Skeletal muscle cell (primary cell): ENCODE measurements at regions not wholly inside any gene's neighbourhood (a gene's known extent, or its start where the extent isn't known, plus 50 kb on each side); places are given as distances from the start of the nearest gene placed in this dataset.
"Not testable (repeated sequence)": the region's sequence is repeated elsewhere in the genome, so short reads cannot be mapped to it uniquely, and the experiment has no call there.

Experiments used
- DNase-seq: peaks from one replicate; pipeline ENCODE4 v3.0.0-alpha.2; 2010; ENCODE audit warnings: low read depth
- H3K4me3 ChIP-seq: 2 replicates; pipeline ENCODE4 v1.5.1; 2011; ENCODE audit warnings: low read depth, mild to moderate bottlenecking, control low read depth, low read length, moderate library complexity

DNA sequence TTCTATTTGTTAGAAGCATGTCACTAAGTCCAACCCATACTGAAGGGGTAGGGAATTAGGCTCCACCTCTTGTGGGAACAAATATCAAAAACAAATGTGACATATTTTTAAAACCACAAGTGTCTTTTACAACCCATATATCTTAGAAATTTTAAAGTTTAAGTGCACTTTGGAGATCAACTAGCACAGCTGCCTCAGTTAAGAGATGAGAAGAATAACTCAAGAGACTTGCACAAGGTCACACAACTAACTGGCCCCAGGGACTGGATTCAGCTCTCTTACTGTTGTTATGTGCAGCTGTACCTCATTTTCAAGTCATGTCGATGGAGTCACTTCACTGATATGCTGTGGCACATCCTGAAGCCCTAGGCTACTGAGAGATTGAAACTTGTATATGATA is 102.9 kb upstream of the BMP2 start:
- no peak overlapping the region for H3K4me3 ChIP-seq
- DNase-seq: no peak

DNA sequence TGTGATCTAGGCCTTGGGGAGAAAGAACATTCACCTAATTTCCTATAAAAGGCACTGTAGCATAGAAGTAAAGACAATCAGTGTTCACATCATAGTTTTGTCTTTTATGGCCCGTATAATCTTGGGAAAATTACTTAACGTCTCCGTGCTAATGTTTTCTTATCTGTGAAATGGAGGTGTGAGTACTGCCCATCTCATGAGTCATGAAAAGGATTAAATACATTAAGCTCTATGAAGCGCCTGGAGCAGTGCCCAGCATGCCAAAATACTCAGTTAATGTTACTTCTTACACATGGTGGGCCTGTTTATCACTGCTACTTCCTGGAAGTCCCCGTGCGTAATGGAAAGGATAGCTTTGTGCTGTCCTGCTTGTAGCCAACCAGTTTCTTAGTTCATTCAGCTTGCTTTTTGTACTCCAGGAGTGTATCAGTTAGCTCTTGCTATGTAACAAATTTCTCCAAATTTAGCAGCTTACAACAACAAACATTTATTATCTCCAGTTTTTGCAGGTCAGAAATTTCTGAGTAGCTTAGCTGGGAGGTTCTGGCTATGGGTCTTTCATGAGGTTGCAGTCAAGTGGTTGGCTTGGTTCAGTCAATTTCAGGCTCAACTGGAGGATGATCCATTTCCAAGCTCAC is 103.6 kb upstream of the BMP2 start:
- H3K4me3 ChIP-seq: no peak overlapping the region
- no peak for DNase-seq

DNA sequence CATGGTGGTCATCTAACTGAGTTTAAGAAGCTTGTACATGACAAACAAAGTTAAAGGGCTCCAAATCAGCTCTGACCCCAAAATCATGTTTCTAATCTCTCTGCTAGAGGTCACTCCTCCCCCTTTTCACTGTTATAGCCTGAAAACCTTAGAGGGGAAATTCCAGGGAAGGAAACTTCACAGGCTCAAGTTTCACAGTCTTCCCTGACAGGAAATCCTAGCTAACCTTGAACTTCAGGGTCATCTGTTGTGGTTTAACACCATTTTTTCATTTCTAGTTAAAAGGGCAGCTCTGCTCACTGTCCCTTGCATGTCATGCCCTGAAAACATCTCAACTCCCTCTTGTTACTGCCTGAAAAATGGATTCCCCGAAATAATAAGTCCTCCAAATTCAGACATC is 104.4 kb upstream of the BMP2 start:
- no peak overlapping the region for H3K4me3 ChIP-seq
- DNase-seq: no peak

GRCh38 chr20:6662309-6662708 is 105.2 kb upstream of the BMP2 start:
- no peak overlapping the region for H3K4me3 ChIP-seq
- DNase-seq: no peak

DNA sequence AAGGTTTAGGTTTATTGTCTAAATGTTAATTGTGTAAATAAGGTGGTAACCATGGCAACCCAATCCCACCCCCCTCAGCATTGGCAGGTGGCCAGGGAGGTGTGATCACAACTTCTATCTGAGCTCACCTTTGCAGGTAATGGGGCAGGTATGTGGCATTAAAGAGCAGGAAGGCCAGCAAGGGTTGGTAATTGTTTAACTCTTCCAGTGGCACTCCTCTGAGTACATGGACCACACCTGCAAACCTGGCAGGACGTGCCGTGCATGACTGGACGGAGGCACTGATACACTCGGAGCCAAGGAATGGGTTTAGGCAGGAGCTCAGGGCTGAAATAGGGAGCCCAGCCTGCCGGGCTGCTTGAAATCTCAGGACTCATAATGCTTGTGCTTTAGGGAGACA is 107.0 kb upstream of the BMP2 start:
- DNase-seq: no peak
- no peak overlapping the region for H3K4me3 ChIP-seq

GRCh38 chr20:6658909-6659308 is 108.6 kb upstream of the BMP2 start:
- H3K4me3 ChIP-seq, DNase-seq: not testable (repeated sequence)

DNA sequence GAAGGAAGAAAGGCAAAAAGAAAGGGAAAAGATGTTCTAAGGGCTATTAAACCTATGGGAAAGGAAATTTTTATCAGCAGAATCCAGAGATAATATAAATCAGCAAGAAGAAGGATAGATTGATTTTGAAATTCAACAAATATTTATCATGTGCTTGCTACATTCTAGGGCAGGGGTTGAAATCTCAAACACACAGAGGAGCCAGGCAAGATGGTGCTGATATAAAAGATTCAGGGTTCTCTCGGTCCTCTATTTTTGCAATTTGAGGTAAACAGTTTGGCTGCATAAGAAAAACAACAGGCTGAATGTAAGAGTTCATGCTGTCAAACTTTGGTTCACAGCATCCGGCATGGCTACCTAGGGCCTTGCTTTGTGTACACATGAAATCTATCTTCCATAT is 109.6 kb upstream of the BMP2 start:
- DNase-seq: no peak
- H3K4me3 ChIP-seq: no peak overlapping the region

DNA sequence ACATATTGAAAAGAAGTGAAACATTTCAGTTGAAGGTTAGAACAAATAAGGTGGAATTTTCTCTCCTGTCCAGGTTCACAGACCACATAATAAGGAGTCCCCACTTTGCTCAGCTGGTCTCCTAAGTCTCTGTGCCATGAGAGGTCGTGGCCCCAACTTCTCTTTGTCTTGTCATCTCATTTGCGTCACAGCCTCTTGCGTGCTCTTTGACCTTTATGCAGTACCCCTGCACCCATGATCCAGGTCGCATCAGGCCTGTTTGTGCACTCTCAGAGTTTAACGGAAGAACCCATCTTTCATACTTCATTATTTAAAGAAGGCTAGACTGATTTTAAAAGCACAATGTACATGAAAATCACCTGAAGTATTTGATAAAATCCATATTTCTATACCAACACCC is 110.4 kb upstream of the BMP2 start:
- DNase-seq: no peak
- H3K4me3 ChIP-seq: no peak overlapping the region

GRCh38 chr20:6654513-6655252 is 112.8 kb upstream of the BMP2 start:
- peak; percentile 27 for DNase-seq
- no peak overlapping the region for H3K4me3 ChIP-seq

- no peak for DNase-seq
- H3K4me3 ChIP-seq: no peak overlapping the region
Observed at GRCh38 chr20:6651561-6651960, 115.9 kb upstream of the BMP2 start.

DNA sequence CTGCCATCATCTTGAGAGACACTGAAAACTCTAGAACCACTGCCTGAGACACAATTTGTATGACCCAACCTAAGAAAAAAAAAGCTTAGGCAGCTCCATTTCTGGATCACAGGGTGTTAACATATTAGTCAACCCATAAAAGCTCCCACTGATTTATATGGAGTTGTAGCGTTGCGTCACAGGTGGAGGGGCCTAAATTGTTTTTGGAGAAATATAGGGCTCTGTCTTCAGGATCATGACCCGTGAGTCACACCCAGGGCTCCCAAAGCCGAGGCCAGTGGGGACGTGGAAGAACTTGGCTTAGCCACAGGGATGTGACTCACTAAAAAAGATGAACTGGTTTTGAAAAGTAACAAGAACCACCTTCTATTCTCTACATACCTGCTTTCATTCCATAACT is 116.5 kb upstream of the BMP2 start:
- DNase-seq: peak; percentile 88
- H3K4me3 ChIP-seq: no peak overlapping the region

DNA sequence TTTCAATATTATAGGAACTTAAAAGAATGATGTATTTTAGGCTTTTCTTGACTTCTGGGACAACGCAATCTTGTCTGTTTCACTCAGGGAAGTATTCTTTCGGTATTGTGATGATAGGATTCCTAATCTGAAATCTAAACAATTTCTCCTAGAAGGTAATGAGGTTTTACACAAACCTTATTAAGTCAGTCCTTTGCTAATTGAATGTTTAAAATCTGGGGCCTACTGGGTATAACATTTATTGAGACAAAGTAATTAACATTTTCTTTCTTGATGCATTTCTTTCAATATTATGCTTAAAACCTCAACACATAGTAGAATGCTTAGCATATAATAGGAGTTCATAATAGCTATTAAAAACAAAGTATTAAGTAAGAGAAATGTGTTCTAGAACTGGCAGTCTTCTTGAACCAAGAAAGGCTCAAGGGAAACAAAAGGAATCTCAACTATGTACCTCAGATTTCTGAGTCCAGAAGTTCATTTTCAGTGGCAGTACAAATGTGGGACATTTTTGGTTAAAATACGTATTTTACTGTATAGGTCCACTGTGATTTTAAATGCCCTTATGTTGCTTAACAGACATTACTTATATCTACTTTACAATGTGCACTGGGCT is 121.4 kb upstream of the BMP2 start:
- DNase-seq: no peak
- H3K4me3 ChIP-seq: no peak overlapping the region

DNA sequence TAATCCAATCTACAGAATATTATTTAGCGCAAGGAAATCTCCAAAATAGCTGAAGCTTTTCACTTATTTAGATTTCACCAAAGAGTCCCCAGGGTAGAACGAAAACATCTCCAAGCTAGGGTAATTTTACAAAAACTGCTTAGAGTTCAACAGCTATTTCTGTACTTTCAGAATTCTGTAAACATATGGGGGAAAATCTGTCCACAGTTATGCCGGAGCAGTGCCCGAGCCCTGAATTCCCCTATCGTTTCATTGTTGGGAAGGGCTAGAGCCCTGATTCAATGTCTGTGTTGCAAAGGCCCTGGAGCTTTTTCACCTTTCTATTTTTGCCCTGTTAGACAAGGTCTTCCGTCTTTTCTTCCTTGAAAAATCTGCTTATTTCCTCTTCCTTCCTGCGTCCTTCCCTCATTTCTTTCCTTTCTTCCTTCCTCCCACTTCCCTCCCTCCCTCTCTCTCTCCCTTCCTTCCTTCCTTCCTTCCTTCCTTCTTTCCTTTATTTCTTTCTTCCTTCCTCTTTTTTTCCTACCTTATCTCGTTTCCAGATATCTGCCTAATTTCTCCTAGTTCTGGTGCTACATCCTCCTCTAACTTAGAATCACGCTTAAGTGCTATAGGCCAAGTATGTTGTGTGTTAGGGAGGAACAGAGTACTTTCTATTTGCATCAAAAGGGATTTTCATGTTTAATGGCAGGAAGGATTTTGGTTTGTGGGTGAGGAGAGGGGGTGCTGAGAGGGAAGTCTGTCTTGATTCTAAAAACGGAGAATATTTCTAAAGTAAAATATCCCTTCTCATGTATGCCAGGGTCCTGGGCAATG is 122.5 kb upstream of the BMP2 start:
- no peak for DNase-seq
- H3K4me3 ChIP-seq: no peak overlapping the region

- no peak for DNase-seq
- H3K4me3 ChIP-seq: no peak overlapping the region
Observed at GRCh38 chr20:6641012-6641411, 126.5 kb upstream of the BMP2 start.

DNA sequence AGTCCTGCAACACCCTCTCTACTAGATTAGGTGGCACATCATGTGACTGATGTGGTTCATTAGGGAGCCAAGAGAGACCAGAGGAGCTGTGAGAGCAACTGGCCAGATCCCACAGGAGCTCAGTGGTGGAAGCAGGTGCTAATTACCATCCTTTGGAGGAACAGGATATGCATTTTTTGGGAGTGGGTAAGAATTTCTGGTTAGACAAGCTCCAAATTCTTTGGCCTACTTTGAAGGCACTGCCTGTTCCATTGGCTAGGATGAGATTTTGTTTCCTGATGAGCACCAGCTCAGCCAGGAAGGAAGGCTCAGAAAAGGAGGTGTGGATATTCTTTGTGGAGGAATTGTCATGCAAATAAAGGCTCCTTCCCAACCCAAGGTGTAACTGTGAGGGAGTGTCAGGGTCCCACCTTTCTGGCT is 130.3 kb upstream of the BMP2 start:
- no peak for DNase-seq

DNA sequence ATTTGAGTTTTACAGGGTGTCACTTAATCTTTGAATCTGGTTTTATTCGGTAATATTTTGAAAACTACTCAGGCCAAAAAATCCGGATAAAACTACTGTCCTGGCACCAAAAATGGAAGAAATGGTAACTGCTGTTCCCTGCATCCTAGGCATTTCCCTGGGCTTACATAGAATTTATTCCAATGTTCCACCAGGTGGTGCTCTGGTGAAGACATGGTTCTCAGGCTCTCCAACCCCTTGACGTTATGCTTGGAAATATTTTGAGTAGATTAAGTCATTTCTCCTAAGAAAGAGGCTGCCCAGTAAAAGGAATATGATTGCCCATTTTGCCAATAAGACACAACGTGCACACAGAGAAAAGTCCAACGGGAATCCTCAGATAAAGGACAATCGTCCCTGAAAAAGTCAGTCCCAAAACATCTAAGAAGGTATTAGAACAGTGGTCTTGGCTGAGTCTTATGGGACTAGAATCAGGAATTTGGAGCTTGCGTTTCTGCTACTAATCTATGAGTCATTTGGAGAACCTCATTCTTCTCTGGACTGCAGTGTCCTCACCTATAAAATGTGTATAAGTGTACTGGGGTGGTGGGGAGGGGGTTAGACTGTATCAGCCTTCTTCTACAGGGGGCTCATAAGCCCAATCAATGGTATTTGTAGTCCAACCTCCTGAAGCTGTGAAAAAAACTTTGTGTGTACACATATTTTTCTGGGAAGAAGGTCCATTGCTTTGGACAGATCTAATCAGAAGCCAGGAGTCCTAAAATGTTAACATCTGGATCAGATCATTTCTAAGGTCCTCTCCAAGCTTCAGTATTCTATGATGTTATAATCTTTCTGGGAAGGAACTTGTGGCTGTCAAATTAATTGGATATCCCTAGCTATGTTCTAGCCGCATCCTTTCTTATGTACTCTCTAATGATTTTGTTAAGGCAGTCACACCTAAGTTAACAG is 131.0 kb upstream of the BMP2 start:
- DNase-seq: peak; percentile 25

More for the DNA sequence above, 130.3 kb upstream of the BMP2 start:
- no peak overlapping the region for H3K4me3 ChIP-seq

DNA sequence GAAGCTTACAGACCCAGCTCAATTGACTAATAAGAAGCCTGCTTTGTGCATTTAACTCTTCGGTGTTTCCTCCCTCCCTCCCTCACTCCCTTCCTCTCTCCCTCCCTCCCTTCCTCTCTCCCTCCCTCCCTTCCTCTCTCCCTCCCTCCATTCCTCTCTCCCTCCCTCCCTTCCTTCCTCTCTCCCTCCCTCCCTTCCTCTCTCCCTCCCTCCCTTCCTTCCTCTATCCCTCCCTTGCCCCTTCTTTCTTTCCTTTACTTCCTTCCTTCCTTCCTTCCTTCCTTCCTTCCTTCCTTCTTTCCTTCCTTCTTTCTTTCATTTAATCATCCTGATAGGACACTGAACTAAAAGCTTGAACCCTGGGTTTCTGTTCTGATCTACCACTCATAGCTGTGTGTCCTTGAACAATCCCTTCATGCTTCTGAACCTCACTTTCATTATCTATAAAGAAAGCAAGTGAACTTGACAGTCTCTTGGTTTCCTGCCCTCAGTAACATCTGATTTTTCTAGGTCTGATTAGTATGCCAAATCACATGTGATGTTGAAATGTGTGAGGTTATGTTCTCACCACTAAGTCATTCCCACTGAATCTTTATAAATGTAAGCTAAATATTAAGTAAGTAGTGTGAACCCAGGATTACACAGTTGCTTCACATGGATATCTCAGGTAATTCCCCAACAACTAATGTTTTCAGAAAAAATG is 132.3 kb upstream of the BMP2 start:
- no peak for DNase-seq
- no peak overlapping the region for H3K4me3 ChIP-seq

More for the DNA sequence above, 131.0 kb upstream of the BMP2 start:
- no peak overlapping the region for H3K4me3 ChIP-seq

- H3K4me3 ChIP-seq: no peak overlapping the region
- DNase-seq: no peak
Observed at GRCh38 chr20:6632187-6632586, 135.3 kb upstream of the BMP2 start.
